LNCaP clone FGC (cell line): ENCODE measurements at regions not wholly inside any gene's neighbourhood (a gene's known extent, or its start where the extent isn't known, plus 50 kb on each side); places are given as distances from the start of the nearest gene placed in this dataset.

ENCODE experiments used
- DNase-seq: peaks from one replicate; pipeline ENCODE4 v3.0.0-alpha.2; 2011; ENCODE audit warnings: low read depth
- H3K4me3 ChIP-seq: 2 replicates; pipeline ENCODE4 v1.5.1; 2011; ENCODE audit warnings: mild to moderate bottlenecking, low read depth, low read length, control low read depth
- CTCF ChIP-seq: IDR thresholded peaks from 2 replicates; pipeline ENCODE4 v1.5.1; 2012; ENCODE audit warnings: mild to moderate bottlenecking; ENCODE audit not compliant: control insufficient read depth, insufficient read depth; ENCODE audit errors: extremely low read depth

DNA sequence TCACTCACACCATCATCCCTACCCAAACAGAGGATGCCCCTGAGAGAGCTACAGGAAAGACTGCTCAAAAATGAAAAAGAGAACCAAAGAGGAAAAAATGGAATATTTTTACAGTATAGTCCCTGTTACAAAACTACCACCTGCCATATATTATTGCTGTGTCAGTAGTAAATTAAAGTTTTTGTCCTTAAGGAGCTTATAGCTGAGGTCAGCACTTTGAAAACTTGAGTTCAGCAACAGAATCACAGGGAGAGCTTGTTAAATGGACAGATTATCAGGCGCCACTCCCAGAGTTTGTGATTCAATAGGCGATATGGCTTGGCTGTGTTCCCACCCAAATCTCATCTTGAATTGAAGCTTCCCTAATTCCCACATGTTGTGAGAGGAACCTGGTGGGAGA is 71.9 kb upstream of the FAM9A start:
- no peak overlapping the region for H3K4me3 ChIP-seq
- no peak for TF ChIP-seq CTCF
- DNase-seq: no peak

DNA sequence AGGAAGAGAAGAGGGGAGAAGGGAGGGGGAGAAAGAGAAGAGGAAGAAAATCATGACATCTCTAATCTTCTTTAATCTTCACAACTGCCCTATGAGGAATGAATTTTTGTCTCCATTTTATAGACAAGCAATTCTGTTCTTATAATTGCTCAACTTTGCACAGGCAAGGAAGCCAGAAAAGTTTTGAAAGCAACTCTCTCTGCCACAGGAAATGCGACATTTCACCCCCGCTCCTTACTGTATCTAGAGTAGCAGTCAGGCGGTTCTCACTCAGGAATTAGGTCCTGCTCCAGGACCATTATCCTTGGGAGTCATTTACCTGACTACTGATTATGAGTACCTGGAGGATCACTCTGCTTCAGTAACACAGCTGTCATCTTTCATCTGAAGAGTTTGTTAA is 69.2 kb upstream of the FAM9A start:
- no peak for DNase-seq
- no peak for TF ChIP-seq CTCF
- H3K4me3 ChIP-seq: no peak overlapping the region

- TF ChIP-seq CTCF: no peak
- H3K4me3 ChIP-seq: no peak overlapping the region
- DNase-seq: no peak
Measured at GRCh38 chrX:8869812-8870211, 68.6 kb upstream of the FAM9A start.

GRCh38 chrX:8868906-8869305 is 67.7 kb upstream of the FAM9A start:
- DNase-seq: no peak
- peak; percentile 39 for TF ChIP-seq CTCF
- H3K4me3 ChIP-seq: no peak overlapping the region

DNA sequence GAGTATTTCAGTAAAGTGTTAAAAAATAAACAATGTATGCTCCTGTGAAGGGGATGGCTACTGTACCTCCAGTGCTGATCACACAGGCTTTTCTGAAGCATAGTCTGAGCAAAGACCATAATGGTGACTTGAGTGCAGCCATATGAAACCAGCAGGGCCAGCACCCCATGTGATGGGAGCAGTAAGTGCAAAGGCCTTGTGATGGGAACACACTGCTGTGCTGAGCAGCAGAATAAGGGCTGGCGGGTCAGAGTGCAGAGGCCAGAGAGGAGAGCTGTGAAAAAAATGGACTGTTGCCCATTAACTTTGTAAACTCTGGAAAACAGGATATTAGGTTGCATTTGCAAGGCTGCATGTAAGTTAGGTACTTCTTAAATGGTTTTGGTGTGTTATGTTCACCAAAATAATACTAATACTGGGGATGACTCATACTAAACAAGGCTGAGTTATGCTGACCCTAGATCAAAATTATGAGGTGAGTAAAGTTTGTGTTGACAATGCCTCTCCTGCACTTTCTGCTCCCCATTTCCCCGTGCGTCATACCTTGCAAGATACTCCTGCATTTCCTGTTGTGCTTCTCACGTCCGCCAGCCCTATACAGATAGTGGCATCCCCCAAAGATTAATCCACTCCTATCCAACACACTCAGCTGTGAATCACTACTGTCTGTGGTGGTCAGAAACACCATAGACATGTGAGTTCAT is 67.0 kb upstream of the FAM9A start:
- no peak for DNase-seq
- no peak overlapping the region for H3K4me3 ChIP-seq
- no peak for TF ChIP-seq CTCF

GRCh38 chrX:8867406-8867805 is 66.2 kb upstream of the FAM9A start:
- no peak overlapping the region for H3K4me3 ChIP-seq
- TF ChIP-seq CTCF: no peak
- DNase-seq: no peak

GRCh38 chrX:8864161-8864560 is 63.0 kb upstream of the FAM9A start:
- no peak for DNase-seq
- no peak overlapping the region for H3K4me3 ChIP-seq
- TF ChIP-seq CTCF: no peak
